LNCaP clone FGC (cell line): ENCODE measurements at regions not wholly inside any gene's neighbourhood (a gene's known extent, or its start where the extent isn't known, plus 50 kb on each side); places are given as distances from the start of the nearest gene placed in this dataset.

ENCODE experiments used
- DNase-seq: peaks from one replicate; pipeline ENCODE4 v3.0.0-alpha.2; 2011; ENCODE audit warnings: low read depth
- H3K4me3 ChIP-seq: 2 replicates; pipeline ENCODE4 v1.5.1; 2011; ENCODE audit warnings: mild to moderate bottlenecking, low read depth, low read length, control low read depth
- TF ChIP-seq, protein P1 (sequence below): IDR thresholded peaks from 2 replicates; pipeline ENCODE4 v1.5.1; 2012; ENCODE audit warnings: mild to moderate bottlenecking; ENCODE audit not compliant: control insufficient read depth, insufficient read depth; ENCODE audit errors: extremely low read depth

DNA sequence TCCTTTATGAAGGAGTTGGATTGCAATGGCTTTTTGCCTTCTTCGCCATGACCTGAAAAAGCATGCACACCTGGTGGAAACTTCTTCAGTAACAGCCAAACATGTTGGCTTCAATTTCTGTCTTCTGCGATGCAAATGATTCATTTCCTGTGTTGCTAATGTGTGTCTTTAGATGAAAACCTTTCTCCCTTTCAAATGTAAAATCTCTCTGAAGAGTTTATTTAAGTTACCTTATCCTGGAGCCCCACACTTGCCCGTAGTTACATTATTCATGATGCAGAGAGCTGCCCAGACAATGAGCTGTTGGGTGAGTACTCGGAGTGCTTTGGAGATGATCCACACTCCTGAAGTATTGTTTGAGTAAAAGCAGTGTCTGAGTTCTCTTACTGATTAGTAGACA is 1100.9 kb downstream of the RPA4 start:
- TF ChIP-seq, protein P1, sequence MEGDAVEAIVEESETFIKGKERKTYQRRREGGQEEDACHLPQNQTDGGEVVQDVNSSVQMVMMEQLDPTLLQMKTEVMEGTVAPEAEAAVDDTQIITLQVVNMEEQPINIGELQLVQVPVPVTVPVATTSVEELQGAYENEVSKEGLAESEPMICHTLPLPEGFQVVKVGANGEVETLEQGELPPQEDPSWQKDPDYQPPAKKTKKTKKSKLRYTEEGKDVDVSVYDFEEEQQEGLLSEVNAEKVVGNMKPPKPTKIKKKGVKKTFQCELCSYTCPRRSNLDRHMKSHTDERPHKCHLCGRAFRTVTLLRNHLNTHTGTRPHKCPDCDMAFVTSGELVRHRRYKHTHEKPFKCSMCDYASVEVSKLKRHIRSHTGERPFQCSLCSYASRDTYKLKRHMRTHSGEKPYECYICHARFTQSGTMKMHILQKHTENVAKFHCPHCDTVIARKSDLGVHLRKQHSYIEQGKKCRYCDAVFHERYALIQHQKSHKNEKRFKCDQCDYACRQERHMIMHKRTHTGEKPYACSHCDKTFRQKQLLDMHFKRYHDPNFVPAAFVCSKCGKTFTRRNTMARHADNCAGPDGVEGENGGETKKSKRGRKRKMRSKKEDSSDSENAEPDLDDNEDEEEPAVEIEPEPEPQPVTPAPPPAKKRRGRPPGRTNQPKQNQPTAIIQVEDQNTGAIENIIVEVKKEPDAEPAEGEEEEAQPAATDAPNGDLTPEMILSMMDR = no peak
- DNase-seq = no peak
- H3K4me3 ChIP-seq = no peak overlapping the region

DNA sequence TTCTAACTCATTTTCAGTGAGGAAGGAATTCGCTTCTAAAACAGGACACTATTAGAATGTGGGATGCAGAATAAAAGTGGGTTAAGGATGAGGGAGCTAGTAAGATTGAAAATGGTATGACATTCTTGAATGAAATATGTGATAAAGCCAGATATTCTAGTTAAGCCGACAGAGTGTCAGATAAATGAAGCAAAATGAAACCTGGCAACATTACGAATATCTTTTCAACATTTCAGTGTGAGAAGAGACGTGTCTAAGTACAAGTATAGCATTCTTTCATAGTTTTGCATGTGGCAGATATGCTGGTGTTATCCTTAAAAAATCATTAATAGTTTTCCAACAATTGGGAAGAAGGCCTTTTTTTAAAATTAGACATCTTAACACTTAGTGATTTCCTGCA is 1101.4 kb downstream of the RPA4 start:
- no peak for DNase-seq
- TF ChIP-seq, protein P1 = no peak
- H3K4me3 ChIP-seq = no peak overlapping the region

DNA sequence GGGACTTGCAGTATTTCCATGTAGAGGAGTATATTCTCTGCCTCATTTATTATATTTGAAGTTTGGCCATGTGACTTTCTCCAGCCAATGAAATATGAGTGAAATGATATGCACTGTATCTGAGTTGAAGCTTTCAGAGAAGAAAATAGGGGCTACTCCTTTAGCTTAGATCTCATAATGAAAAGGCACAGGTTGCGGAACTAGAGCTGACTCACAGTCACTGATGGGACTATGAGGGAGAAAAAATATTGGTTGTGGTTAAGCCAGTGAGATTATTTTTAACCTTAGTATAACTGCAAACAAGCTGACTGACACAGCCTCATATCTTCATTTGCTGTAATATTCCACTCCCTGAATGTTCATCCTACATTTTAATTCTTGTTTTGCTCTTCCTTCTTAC is 1104.3 kb downstream of the RPA4 start:
- DNase-seq = no peak
- TF ChIP-seq, protein P1 = no peak

DNA sequence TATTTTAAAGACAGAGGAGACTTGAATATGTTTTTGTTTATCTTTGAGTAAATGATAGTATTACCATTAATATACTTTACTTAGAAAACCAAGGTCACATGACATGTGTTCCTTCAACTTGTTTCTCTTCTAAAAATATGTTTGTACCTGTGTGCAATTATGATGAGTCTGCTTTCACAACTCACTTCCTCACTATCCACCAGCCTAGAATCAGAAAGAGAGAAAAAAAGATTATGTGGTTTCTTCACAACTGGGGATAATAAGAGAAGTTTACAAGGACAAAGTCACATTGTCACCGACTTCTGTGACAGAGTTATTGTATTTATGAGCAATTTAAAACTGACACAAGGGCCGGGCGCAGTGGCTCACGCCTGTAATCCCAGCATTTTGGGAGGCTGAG is 1112.1 kb downstream of the RPA4 start:
- DNase-seq = no peak
- TF ChIP-seq, protein P1 = no peak
- H3K4me3 ChIP-seq = no peak overlapping the region

More for the DNA sequence above, 1104.3 kb downstream of the RPA4 start:
- no peak overlapping the region for H3K4me3 ChIP-seq

DNA sequence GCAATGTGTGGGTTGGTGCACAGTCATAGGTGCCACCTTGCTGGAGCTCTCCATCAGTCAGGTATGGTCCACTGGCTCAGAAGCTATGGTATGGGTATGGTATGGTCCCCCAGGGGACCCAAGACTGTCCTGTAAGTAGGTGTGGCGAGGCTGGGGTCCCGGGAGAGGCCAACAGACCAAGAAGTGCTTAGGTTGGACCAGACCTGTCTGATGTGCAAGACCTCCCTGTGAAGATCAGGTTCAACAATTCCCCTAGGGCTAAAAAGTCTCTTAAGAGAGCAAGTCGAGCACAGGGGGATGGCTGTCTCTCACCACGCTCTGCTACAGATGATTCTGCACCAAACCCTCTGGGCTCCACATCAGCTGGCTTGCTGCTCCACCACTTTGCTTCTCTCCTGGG is 1145.0 kb downstream of the RPA4 start:
- TF ChIP-seq, protein P1 = no peak
- no peak for DNase-seq
- no peak overlapping the region for H3K4me3 ChIP-seq

DNA sequence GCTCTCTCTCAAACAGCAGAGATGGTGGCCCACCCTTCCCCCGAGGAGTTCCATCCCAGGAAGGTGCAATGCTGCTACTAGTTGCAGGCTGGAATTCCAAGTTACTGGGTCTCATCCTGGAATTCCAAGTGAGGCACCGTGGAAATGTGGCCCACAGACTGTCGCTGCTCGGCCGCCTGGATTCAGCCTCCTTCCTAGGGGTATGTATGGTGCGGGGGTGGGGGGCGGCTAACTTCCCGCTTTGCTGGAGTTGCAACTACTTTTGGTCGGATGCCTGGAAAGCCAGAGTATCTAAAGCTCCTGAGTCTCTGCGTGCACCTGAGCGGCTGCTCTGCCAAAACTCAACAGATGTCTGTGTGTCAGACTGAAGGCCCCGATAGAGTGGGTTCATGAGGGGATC is 1146.2 kb downstream of the RPA4 start:
- TF ChIP-seq, protein P1 = no peak
- H3K4me3 ChIP-seq = no peak overlapping the region
- no peak for DNase-seq

DNA sequence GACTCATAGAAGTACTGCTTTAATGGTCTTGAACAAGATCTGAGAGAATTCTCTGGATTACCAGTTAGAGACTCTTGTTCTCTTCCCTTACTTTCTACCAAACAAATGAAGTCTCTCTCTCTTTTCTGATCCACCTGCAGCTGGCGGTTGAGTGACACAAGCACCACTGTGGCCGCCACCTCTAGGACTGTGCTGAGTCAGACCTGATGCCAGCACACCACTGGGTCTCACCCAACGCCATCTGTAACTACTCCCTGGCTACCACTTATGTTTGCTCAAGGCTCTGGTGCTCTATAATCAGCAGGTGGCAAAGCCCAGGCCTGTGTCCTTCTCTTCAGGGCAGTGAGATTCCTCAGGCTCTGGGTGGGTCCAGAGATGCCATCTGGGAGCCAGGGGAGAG is 1173.5 kb downstream of the RPA4 start:
- TF ChIP-seq, protein P1 = no peak
- DNase-seq = no peak
- H3K4me3 ChIP-seq = no peak overlapping the region
